K562 (cell line): ENCODE measurements at regions not wholly inside any gene's neighbourhood (a gene's known extent, or its start where the extent isn't known, plus 50 kb on each side); places are given as distances from the start of the nearest gene placed in this dataset.

Experiments used
- EP300 ChIP-seq: IDR thresholded peaks from 2 replicates; pipeline ENCODE4 v1.6.1; 2012; ENCODE audit warnings: low read length, improper control_type of control experiment
- EZH2 ChIP-seq: IDR thresholded peaks from 2 replicates; pipeline ENCODE4 v1.6.1; 2012; ENCODE audit warnings: low read depth, mild to moderate bottlenecking, inconsistent platforms, low read length, borderline replicate concordance
- KAT8 ChIP-seq: fragments of 450-650 bp; IDR thresholded peaks from 2 replicates; pipeline ENCODE4 v1.6.1; 2016; ENCODE audit warnings: low read depth, mild to moderate bottlenecking
- NFIC ChIP-seq: fragments of 450-650 bp; IDR thresholded peaks from 2 replicates; pipeline ENCODE4 v1.6.1; 2017; ENCODE audit warnings: mild to moderate bottlenecking, inconsistent platforms
- POLR2AphosphoS5 ChIP-seq: IDR thresholded peaks from 2 replicates; pipeline ENCODE4 v1.6.1; 2011; ENCODE audit warnings: mild to moderate bottlenecking, low read depth, low read length, moderate library complexity; ENCODE audit not compliant: control insufficient read depth, insufficient read depth
- SP2 ChIP-seq: IDR thresholded peaks from 2 replicates; pipeline ENCODE4 v1.6.1; 2011; ENCODE audit warnings: mild to moderate bottlenecking, low read depth, low read length, moderate library complexity; ENCODE audit not compliant: poor library complexity, severe bottlenecking; ENCODE audit errors: extremely low read depth
- TCF7L2 ChIP-seq: fragments of 150-350 bp; IDR thresholded peaks from 2 replicates; pipeline ENCODE4 v1.6.1; 2016; ENCODE audit warnings: low read depth, mild to moderate bottlenecking, low read length, moderate library complexity
- ZBED1 ChIP-seq: IDR thresholded peaks from 2 replicates; pipeline ENCODE4 v1.6.1; 2014
- ZBTB40 ChIP-seq, 2 experiments: fragments of 450-650 bp in 1 of 2; sonication (generic) in 1 of 2; formaldehyde crosslinking in 1 of 2; IDR thresholded peaks; 2 replicates each; pipeline versions ENCODE4 v1.7.1 to v1.9.0; 2016 to 2022; ENCODE audit warnings: inconsistent platforms in 1 of 2, mild to moderate bottlenecking in 1 of 2, missing genetic modification reagents in 1 of 2
- ZNF507 ChIP-seq: conservative IDR thresholded peaks from 2 replicates; pipeline ENCODE4 v1.6.1; 2017; ENCODE audit warnings: missing genetic modification characterization, missing compliant biosample characterization
- ZNF707 ChIP-seq: fragments of 250-450 bp; sonication (Bioruptor Pico); conservative IDR thresholded peaks from 2 replicates; pipeline ENCODE4 v1.8.0; 2022; ENCODE audit warnings: inconsistent platforms, mild to moderate bottlenecking, moderate library complexity
- TF ChIP-seq, protein P1 (sequence below): fragments of 250-450 bp; sonication (Bioruptor Pico); IDR thresholded peaks from 2 replicates; pipeline ENCODE4 v1.8.0; 2022; ENCODE audit warnings: moderate library complexity, mild to moderate bottlenecking, inconsistent platforms

- TF ChIP-seq ZNF707 (CRISPR knock-in tag) (no peak), KAT8 (no peak), EZH2 (no peak), ZNF507 (tag) (no peak), TCF7L2 (no peak), SP2 (no peak), ZBED1 (no peak), ZBTB40 (IDR thresholded peaks at IDR 0.05) (no peak), ZBTB40 (CRISPR knock-in tag; IDR thresholded peaks at IDR 0.05) (no peak), EP300 (no peak), NFIC (no peak), POLR2AphosphoS5 (no peak)
- TF ChIP-seq, protein P1, sequence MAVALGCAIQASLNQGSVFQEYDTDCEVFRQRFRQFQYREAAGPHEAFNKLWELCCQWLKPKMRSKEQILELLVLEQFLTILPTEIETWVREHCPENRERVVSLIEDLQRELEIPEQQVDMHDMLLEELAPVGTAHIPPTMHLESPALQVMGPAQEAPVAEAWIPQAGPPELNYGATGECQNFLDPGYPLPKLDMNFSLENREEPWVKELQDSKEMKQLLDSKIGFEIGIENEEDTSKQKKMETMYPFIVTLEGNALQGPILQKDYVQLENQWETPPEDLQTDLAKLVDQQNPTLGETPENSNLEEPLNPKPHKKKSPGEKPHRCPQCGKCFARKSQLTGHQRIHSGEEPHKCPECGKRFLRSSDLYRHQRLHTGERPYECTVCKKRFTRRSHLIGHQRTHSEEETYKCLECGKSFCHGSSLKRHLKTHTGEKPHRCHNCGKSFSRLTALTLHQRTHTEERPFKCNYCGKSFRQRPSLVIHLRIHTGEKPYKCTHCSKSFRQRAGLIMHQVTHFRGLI (CRISPR knock-in tag): no peak
Measured at GRCh38 chr18:45316127-45316526, 299.1 kb upstream of the SLC14A2 start.
